Stimulated activated CD8-positive, alpha-beta memory T cell treated with anti-CD3 and anti-CD28 coated beads, Interleukin-15, amount 100 ng/mL, for 48 hours (primary cell): ENCODE measurements at regions not wholly inside any gene's neighbourhood (a gene's known extent, or its start where the extent isn't known, plus 50 kb on each side); places are given as distances from the start of the nearest gene placed in this dataset.

Experiments
- DNase-seq, 2 donors: peaks; one replicate each; pipeline ENCODE4 v3.0.0-alpha.2; 2020; ENCODE audit warnings: low read depth in 2 of 2

GRCh38 chr15:26182441-26182840 lies 319.3 kb upstream of the ATP10A start:
- DNase-seq = no peak

DNA sequence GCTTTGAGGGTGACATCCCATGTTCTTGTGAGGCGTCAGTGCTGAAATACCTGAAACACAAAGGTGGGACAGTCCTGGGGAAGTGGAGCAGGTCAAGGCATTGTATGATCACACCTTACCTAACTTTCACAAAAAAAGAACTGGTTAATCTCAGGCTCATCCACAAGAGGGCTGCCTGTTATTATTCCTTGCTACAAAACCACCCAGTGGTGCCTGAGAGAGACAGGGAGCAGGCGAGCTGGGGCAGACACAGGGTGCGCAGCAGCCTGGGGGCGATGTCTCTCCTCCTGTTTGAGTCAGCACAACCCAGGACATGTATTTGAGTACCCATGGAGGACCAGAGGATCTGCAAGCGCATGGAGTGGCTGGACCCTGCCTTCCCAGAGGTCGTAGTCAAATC lies 316.8 kb upstream of the ATP10A start:
- no peak for DNase-seq

GRCh38 chr15:26178640-26179220 lies 315.6 kb upstream of the ATP10A start:
- no peak for DNase-seq

DNA sequence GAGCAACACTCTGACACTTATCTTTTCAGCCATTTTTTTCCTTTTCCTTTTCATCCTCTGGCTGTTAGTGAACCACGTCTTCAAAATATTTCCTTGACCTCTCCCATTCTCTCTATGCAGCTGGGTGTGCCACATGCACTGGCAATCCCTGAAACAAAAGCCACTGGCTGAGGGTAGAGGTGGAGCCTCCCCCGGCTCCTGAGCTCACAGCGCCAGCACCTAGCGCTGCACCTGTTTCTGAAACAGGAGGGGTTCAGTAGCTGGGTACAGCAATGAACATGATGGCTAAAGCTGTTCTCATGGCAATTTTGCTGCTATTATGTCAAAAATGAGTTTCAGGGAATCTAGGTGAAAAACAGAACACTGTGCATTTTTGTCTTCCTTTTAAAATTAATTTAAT lies 314.7 kb upstream of the ATP10A start:
- no peak for DNase-seq

DNA sequence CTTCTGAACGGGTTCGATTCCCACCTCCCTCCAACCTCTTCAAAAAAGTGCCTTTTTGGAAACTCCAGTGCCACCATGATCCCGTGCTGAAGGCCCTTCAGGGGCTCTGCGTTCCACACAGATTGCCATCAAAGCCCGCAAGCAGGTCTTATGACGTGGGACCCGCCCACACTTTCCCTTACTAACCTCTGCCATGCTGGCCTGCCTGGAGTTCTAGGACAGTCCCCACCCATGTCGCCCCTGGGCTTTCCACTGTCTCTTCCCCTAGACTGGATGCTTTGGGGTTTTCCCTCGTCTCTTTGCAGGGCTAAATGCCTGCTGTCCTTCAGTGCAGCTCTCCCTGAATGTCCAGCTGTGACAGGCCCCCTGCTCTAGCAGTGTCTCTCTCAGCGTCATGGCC lies 313.7 kb upstream of the ATP10A start:
- no peak for DNase-seq

GRCh38 chr15:26171266-26171665 lies 308.1 kb upstream of the ATP10A start:
- no peak for DNase-seq

DNA sequence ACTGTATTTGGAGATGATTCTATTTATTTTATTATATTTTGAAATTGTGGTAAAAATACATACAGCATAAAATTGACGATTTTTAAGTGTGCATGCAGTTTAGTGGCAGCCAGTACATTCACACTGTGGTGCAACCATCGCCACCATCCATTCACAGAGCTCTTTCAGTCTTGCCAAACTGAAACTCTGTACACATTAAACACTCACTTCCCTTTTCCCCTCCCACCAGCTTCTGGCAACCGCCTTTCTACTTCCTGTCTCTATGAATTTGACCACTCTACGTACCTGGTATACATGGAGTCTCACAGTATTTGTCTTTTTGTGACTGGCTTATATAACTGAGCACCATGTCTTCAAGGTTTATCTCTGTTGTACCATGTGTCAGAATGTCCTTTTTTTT lies 303.3 kb upstream of the ATP10A start:
- no peak for DNase-seq

- no peak for DNase-seq
These were observed 302.4 kb upstream of the ATP10A start for GRCh38 chr15:26165546-26165945.

GRCh38 chr15:26160343-26160742 lies 297.2 kb upstream of the ATP10A start:
- DNase-seq = no peak

GRCh38 chr15:26158176-26158575 lies 295.0 kb upstream of the ATP10A start:
- DNase-seq = no peak

- DNase-seq = no peak
These were observed 294.0 kb upstream of the ATP10A start for GRCh38 chr15:26157081-26157480.

GRCh38 chr15:26156051-26156450 lies 292.9 kb upstream of the ATP10A start:
- DNase-seq = no peak

GRCh38 chr15:26148156-26148860 lies 285.2 kb upstream of the ATP10A start:
- no peak for DNase-seq

DNA sequence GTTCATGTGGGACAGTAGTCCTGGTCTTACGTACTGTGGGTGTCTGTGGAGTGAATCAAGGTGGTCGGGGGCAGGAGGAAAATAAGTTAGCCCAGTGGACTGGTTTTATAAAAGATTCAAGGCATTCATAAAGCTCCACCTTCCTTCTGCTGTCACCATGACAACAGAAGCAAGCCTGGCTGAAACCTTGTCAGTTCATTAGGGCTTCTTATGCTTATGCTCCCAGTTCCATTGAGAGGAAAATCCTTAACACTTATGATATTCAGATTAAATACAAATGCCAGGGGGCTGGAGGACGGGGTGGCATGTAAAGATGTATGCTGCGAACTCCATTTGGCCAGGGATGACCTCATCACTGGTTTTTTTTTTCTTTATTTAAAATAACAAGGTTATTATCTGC lies 283.1 kb upstream of the ATP10A start:
- no peak for DNase-seq

DNA sequence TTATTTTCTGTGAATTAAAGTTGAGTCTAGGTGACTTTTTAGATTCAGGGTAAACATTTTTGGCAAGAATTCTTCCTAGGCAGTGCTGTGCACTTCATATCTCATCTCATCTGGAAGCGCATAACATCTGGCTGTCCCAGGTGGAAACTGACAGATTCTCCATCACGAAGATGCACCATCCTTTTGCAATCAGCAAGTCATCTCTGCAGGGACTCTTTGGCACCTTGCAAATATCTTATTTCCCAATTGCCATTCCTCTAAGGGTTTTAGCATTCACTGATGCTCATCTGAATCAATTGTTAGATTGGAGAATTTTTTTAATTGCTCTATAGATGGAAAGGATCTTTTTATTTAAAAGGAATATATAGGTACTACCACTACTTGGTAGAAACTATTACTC lies 282.7 kb upstream of the ATP10A start:
- no peak for DNase-seq

- no peak for DNase-seq
These were observed 281.7 kb upstream of the ATP10A start for GRCh38 chr15:26144836-26145235.

GRCh38 chr15:26143221-26143620 lies 280.1 kb upstream of the ATP10A start:
- no peak for DNase-seq

DNA sequence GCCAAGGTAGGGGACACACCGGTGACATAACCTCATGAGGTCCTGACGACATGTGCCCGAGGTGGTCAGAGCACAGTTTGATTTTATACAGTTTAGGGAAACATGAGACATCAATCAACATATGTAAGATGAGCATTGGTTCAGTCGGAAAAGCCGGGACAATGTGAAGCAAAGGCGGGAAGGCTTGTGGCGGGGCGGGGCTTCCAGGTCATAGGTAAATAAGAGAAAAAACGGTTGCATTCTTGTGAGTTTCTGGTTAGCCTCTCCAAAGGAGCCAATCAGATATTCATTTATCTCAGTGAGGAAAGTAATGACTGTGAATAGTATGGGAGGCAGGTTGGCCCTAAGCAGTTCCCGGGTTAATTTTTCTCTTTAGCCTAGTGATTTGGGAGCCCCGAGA lies 271.7 kb upstream of the ATP10A start:
- DNase-seq = no peak

DNA sequence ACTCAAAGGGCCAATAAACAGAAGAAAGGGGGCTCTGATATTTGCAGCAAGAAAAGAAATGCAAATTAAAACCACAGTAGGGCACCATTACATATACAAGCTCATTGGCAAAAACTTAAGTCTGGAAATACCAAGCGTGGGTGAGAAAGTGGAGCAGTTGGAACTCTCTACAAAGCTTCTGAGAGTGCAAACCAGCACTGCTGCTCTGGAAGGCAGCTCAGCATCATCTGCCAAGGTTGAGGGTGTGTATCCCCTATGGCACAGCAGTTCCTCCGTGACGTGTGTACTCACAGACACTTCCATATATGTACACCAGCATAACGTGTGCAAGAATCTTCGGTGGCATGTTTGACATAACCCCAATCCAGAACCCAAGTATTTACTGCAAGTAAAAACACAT lies 271.0 kb upstream of the ATP10A start:
- no peak for DNase-seq

DNA sequence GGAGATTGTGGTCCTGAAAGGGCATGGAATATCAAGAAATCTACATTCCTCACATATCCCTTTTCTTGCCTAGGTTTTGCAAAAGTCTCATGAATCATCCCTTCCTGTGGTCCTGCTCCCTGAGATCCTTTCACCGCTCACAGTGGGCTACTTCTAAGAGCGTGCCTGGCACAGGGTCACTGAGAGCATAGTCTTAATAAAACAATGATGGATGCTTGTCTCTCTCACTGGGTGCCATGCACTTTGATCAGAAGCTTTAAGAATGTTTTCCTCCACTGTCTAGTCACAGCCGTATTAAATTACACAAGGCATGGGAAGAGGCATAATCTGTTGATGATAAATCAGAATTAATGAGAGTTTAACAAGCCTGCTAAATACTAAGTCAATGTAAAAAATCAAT lies 269.7 kb upstream of the ATP10A start:
- no peak for DNase-seq

- DNase-seq = no peak
These were observed 266.7 kb upstream of the ATP10A start for GRCh38 chr15:26129852-26130251.

DNA sequence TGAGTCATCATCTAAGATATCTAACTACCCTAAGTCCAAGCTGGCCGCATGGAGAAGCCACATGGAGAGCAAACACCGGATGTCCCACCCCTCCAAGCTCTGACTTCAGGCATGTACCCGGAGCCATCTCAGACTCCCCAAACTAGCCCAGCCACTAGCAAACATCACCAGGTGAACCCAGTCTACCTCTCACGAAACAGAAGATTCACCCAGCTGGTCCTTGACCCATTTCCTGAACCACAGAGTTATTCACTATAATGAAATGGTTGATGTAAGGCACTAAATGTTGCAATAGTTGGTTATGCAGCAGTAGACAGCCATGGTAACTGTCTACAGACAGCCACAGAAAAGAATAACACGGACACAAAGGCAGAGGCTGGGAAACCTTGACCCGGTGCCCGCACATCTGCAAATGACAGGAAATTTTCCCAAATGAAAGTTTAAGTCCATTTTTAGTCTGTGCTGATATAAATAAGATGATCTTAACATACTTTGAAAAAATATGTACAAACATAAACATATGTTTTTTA lies 265.5 kb upstream of the ATP10A start:
- no peak for DNase-seq

DNA sequence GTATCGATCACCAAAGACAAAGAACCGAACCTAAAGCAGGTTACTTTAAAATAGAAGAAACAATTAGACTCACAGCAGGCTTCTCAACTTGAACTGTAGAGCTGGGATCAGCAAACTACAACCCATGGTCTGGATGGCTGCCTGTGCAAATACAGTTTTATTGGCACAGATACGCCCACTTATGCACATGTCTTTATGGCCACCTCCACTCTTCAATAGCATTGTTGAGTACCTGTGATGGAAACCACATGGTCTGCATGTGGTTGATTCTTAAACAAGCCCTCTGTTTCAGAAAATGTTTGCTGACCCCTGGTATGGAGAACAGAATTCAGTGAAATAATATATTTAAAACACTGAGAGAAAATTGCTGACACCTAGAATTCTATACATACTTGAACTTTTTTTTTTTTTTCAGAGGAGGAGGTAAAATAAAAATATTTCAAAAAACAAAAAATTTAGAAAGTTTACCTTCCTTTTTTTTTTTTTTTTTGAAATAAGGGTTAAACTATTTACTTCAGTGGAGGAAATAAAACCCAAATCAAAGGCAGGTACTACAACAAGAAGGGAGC lies 263.8 kb upstream of the ATP10A start:
- no peak for DNase-seq
